SK-N-SH (cell line): ENCODE measurements at regions not wholly inside any gene's neighbourhood (a gene's known extent, or its start where the extent isn't known, plus 50 kb on each side); places are given as distances from the start of the nearest gene placed in this dataset.

Experiments
- CTCF ChIA-PET: fragments of 300-600, 350-600 bp; formaldehyde crosslinking; extraction: SDS; loops from one replicate; lab custom pipeline; 2021; lab: Yijun Ruan, JAX
- POLR2A ChIA-PET: fragments of 350-600 bp; sonication (Branson Sonifier 250); formaldehyde crosslinking; extraction: SDS; loops from one replicate; lab custom pipeline; 2020; ENCODE audit warnings: antibody characterized with exemption, inconsistent platforms; lab: Yijun Ruan, JAX
- DNase-seq: peaks from one replicate; pipeline ENCODE4 v3.0.0; 2012
- H2AFZ ChIP-seq: fragments of 200-600 bp; sonication (generic); 2 replicates; pipeline ENCODE4 v1.8.1; 2016; ENCODE audit warnings: antibody characterized with exemption, mild to moderate bottlenecking, low read depth
- H3F3A ChIP-seq: fragments of 200-600 bp; sonication (generic); replicated peaks from 2 replicates; pipeline ENCODE3; 2016; ENCODE audit warnings: antibody characterized with exemption, mild to moderate bottlenecking; ENCODE audit not compliant: insufficient read depth
- H3K27ac ChIP-seq, 2 experiments: fragments of 200-500 bp in 1 of 2; fragments of 200-600 bp in 1 of 2; sonication (Bioruptor generic) in 1 of 2; sonication (generic), shearing (Covaris generic) in 1 of 2; 2 replicates each; pipeline versions ENCODE4 v1.5.1 to v1.6.1; 2014 to 2016; ENCODE audit warnings: low read depth in 2 of 2, inconsistent platforms in 1 of 2, low read length in 1 of 2, mild to moderate bottlenecking in 1 of 2, mixed read lengths in 1 of 2
- H3K27me3 ChIP-seq: fragments of 200-600 bp; sonication (generic), shearing (Covaris generic); 2 replicates; pipeline ENCODE4 v1.6.1; 2016; ENCODE audit warnings: mixed run types; ENCODE audit not compliant: insufficient read depth
- H3K36me3 ChIP-seq, 2 experiments: fragments of 200-500 bp in 1 of 2; fragments of 200-600 bp in 1 of 2; sonication (Bioruptor generic) in 1 of 2; sonication (generic) in 1 of 2; replicated peaks in 1 of 2; 2 replicates each; pipeline versions ENCODE3 to v1.5.1; 2014 to 2016; ENCODE audit warnings: low read length in 1 of 2, mild to moderate bottlenecking in 1 of 2; ENCODE audit not compliant: insufficient read depth in 2 of 2, control insufficient read depth in 1 of 2
- H3K4me1 ChIP-seq, 2 experiments: fragments of 200-500 bp in 1 of 2; fragments of 200-600 bp in 1 of 2; sonication (Bioruptor generic) in 1 of 2; sonication (generic), shearing (Covaris generic) in 1 of 2; 2 replicates each; pipeline versions ENCODE4 v1.5.1 to v1.6.1; 2014 to 2016; ENCODE audit warnings: low read depth in 1 of 2, low read length in 1 of 2, mixed run types in 1 of 2; ENCODE audit not compliant: insufficient read depth in 2 of 2, control insufficient read depth in 1 of 2
- H3K4me2 ChIP-seq: fragments of 200-600 bp; sonication (generic), shearing (Covaris generic); 2 replicates; pipeline ENCODE4 v1.6.1; 2017; ENCODE audit warnings: mixed run types
- H3K4me3 ChIP-seq, 2 experiments: fragments of 200-500 bp in 1 of 2; fragments of 200-600 bp in 1 of 2; sonication (Bioruptor generic) in 1 of 2; sonication (generic), shearing (Covaris generic) in 1 of 2; 2 replicates each; pipeline versions ENCODE4 v1.5.1 to v1.8.1; 2014 to 2016; ENCODE audit warnings: low read depth in 2 of 2, inconsistent platforms in 1 of 2, low read length in 1 of 2, mild to moderate bottlenecking in 1 of 2, mixed read lengths in 1 of 2, moderate library complexity in 1 of 2
- H3K79me2 ChIP-seq: fragments of 200-600 bp; sonication (generic); 2 replicates; pipeline ENCODE4 v1.8.1; 2017; ENCODE audit warnings: mild to moderate bottlenecking; ENCODE audit not compliant: insufficient read depth
- H3K9ac ChIP-seq: fragments of 200-600 bp; sonication (generic); 2 replicates; pipeline ENCODE4 v1.6.1; 2017; ENCODE audit warnings: mixed run types
- H3K9me2 ChIP-seq: fragments of 200-600 bp; sonication (generic); 2 replicates; pipeline ENCODE4 v1.6.1; 2017; ENCODE audit warnings: mixed run types
- H3K9me3 ChIP-seq: fragments of 200-600 bp; sonication (generic); 2 replicates; pipeline ENCODE4 v1.6.1; 2017; ENCODE audit warnings: mixed run types, mild to moderate bottlenecking, moderate library complexity
- H4K20me1 ChIP-seq: fragments of 200-600 bp; sonication (generic); 2 replicates; pipeline ENCODE4 v1.6.1; 2017; ENCODE audit warnings: mild to moderate bottlenecking, mixed run types; ENCODE audit not compliant: insufficient read depth
- CHD2 ChIP-seq: fragments of 150-350 bp; IDR thresholded peaks from 2 replicates; pipeline ENCODE4 v1.6.1; 2018; ENCODE audit warnings: low read length; ENCODE audit not compliant: partially characterized antibody
- EP300 ChIP-seq, 2 experiments: IDR thresholded peaks; 2 replicates each; pipeline versions ENCODE4 v1.4.0 to v1.6.1; 2012; ENCODE audit warnings: borderline replicate concordance in 1 of 2, low read depth in 1 of 2, low read length in 1 of 2
- EZH2phosphoT487 ChIP-seq: fragments of 200-600 bp; sonication (generic); IDR thresholded peaks from 2 replicates; pipeline ENCODE4 v1.6.1; 2017; ENCODE audit warnings: low read depth, mixed run types, mild to moderate bottlenecking, antibody characterized with exemption, moderate library complexity, borderline replicate concordance
- FOSL2 ChIP-seq: IDR thresholded peaks from 2 replicates; pipeline ENCODE4 v1.4.0; 2012; ENCODE audit warnings: low read depth, mild to moderate bottlenecking, moderate library complexity, borderline replicate concordance
- IRF3 ChIP-seq: fragments of 150-350 bp; IDR thresholded peaks from 2 replicates; pipeline ENCODE4 v1.6.1; 2016; ENCODE audit warnings: mild to moderate bottlenecking, low read depth, low read length
- JUND ChIP-seq: IDR thresholded peaks from 2 replicates; pipeline ENCODE4 v1.4.0; 2012
- MXI1 ChIP-seq: IDR thresholded peaks from 2 replicates; pipeline ENCODE4 v1.6.1; 2012; ENCODE audit warnings: mild to moderate bottlenecking, low read depth, low read length, improper control_type of control experiment
- POLR2AphosphoS5 ChIP-seq: IDR thresholded peaks from 2 replicates; pipeline ENCODE4 v1.6.1; 2012; ENCODE audit warnings: low read depth, low read length
- REST ChIP-seq: IDR thresholded peaks from 2 replicates; pipeline ENCODE4 v1.6.1; 2012; ENCODE audit warnings: mild to moderate bottlenecking, low read depth, low read length, moderate library complexity
- TCF12 ChIP-seq: IDR thresholded peaks from 2 replicates; pipeline ENCODE4 v1.4.0; 2012
- TEAD4 ChIP-seq: IDR thresholded peaks from 2 replicates; pipeline ENCODE4 v1.4.0; 2012; ENCODE audit warnings: mild to moderate bottlenecking, borderline replicate concordance; ENCODE audit not compliant: insufficient read depth
- USF2 ChIP-seq: fragments of 150-350 bp; IDR thresholded peaks from 2 replicates; pipeline ENCODE4 v1.6.1; 2017; ENCODE audit warnings: antibody characterized with exemption, low read length, low read depth, borderline replicate concordance
- ZBTB33 ChIP-seq: IDR thresholded peaks from 2 replicates; pipeline ENCODE4 v1.4.0; 2012; ENCODE audit warnings: low read depth, borderline replicate concordance
- WGBS: methylation state at CpG from one replicate; pipeline ENCODE4 v1.1.6; 2017; ENCODE audit warnings: low lambda C conversion rate; 5-methylcytosine and 5-hydroxymethylcytosine counted together
- TF ChIP-seq, protein P1 (sequence below): IDR thresholded peaks from 2 replicates; pipeline ENCODE4; 2012

DNA sequence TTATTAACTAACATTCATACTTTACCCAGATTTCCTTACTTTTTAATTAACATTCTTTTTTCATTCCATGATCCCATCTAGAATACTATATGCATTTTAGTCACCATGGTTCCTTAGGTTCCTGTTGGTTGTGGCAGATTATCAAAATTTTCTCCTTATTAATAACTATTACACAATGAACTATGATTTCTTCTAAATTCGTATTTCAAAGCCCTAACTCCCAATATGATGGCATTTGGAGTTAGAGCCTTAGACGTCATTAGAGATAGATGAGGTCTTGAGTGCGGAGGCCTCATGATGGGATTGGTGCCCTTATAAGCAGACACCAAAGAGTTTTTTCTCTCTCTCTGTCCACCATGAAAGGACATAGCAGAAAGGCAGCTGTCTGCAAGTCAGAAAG is 485.4 kb downstream of the TLR4 start:
- Histone ChIP-seq H3K79me2 (no peaks in the 10 kb centered on the region), H3K9me2 (no peaks in the 10 kb centered on the region), H3K4me3 (no peak overlapping the region), H3K4me2 (no peak overlapping the region), H2AFZ (no peak overlapping the region), H3K36me3 (no peaks in the 10 kb centered on the region), H3K9me3 (no peaks in the 10 kb centered on the region; the same call in 1 of the 2 replicates), H3F3A (no peaks in the 10 kb centered on the region), H3K4me1 (no peaks in the 10 kb centered on the region), H3K27ac (no peak overlapping the region), H4K20me1 (no peaks in the 10 kb centered on the region), H3K27me3 (no peaks in the 10 kb centered on the region), H3K9ac (no peak overlapping the region)
- no peak for DNase-seq
- 38% methylated on average over 3 of the region's 3 CpGs for WGBS
- CTCF ChIA-PET: interaction anchor here (1.5 kb wide), 1 partner anchor 20 kb away, joined by 7 read pairs; no protein-coding TSS in a partner anchor
- no peak for TF ChIP-seq CHD2
- no peak for TF ChIP-seq JUND
- no peak for TF ChIP-seq EZH2phosphoT487
- TF ChIP-seq ZBTB33: no peak
- no peak for TF ChIP-seq USF2
- TF ChIP-seq, protein P1, sequence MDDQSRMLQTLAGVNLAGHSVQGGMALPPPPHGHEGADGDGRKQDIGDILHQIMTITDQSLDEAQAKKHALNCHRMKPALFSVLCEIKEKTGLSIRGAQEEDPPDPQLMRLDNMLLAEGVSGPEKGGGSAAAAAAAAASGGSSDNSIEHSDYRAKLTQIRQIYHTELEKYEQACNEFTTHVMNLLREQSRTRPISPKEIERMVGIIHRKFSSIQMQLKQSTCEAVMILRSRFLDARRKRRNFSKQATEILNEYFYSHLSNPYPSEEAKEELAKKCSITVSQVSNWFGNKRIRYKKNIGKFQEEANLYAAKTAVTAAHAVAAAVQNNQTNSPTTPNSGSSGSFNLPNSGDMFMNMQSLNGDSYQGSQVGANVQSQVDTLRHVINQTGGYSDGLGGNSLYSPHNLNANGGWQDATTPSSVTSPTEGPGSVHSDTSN: no peak
- no peak for TF ChIP-seq FOSL2
- TF ChIP-seq EP300 (IDR thresholded peaks at IDR 0.05; ENCODE audit: borderline replicate concordance in 1 of 2, low read depth in 1 of 2, low read length in 1 of 2): no peak
- no peak for TF ChIP-seq TEAD4
- TF ChIP-seq POLR2AphosphoS5: no peak
- TF ChIP-seq MXI1: no peak
- TF ChIP-seq IRF3: no peak
- TF ChIP-seq TCF12: no peak
- no peak for TF ChIP-seq REST
- POLR2A ChIA-PET: no interaction called here
